ENCODE measurements at regions not wholly inside any gene's neighbourhood (a gene's known extent, or its start where the extent isn't known, plus 50 kb on each side); places are given as distances from the start of the nearest gene placed in this dataset.

GRCh38 chr7:155972247-155972646 is 160.0 kb upstream of the SHH start:
- whole genome bisulfite sequencing, 2 experiments (ENCODE audit: low coverage in 1 of 2, low lambda C conversion rate in 2 of 2, missing lambda C conversion rate in 2 of 2) = 50 to 51% methylated on average over 8 of the region's 8 CpGs
- Histone ChIP-seq H3K79me2 (ENCODE audit: insufficient read depth) (no peaks in the 10 kb centered on the region), H3K9ac (no peak overlapping the region), H3F3A (ENCODE audit: insufficient read depth) (no peaks in the 10 kb centered on the region), H3K36me3 (ENCODE audit: low read depth) (no peaks in the 10 kb centered on the region), H3K4me2 (ENCODE audit: unreplicated experiment) (no peak overlapping the region), H3K9me3 (ENCODE audit: low read depth) (no peaks in the 10 kb centered on the region), H3K4me3 (no peak overlapping the region), H4K20me1 (ENCODE audit: insufficient read depth) (no peaks in the 10 kb centered on the region), H3K27ac (no peak overlapping the region), H3K27me3 (replicated peaks; ENCODE audit: insufficient read depth) (no peaks in the 10 kb centered on the region), H2AFZ (no peak overlapping the region), H3K4me1 (ENCODE audit: insufficient read depth) (no peaks in the 10 kb centered on the region), H3K9me2 (ENCODE audit: insufficient read depth) (no peaks in the 10 kb centered on the region)
- DNase-seq = no peak
- in situ Hi-C loops (cut with MboI) = no loop called here
- no peak for TF ChIP-seq EZH2phosphoT487 (IDR thresholded peaks at IDR 0.05; ENCODE audit: insufficient read depth, low read depth)
- TF ChIP-seq EZH2 (IDR thresholded peaks at IDR 0.05; ENCODE audit: insufficient read depth, poor library complexity, severe bottlenecking) = no peak

GRCh38 chr7:155971180-155971770 is 159.0 kb upstream of the SHH start:
- WGBS, 2 experiments (ENCODE audit: low coverage in 1 of 2, low lambda C conversion rate in 2 of 2, missing lambda C conversion rate in 2 of 2) = 23 to 27% methylated on average over 15 of the region's 15 CpGs
- no peaks in the 10 kb centered on the region for H3K79me2 ChIP-seq (ENCODE audit: insufficient read depth)
- H4K20me1 ChIP-seq (ENCODE audit: insufficient read depth) = no peaks in the 10 kb centered on the region
- no peaks in the 10 kb centered on the region for H3K4me1 ChIP-seq (ENCODE audit: insufficient read depth)
- TF ChIP-seq EZH2phosphoT487 (IDR thresholded peaks at IDR 0.05; ENCODE audit: insufficient read depth, low read depth) = no peak
- TF ChIP-seq EZH2 (IDR thresholded peaks at IDR 0.05; ENCODE audit: insufficient read depth, poor library complexity, severe bottlenecking) = no peak
- no peak overlapping the region for H3K27ac ChIP-seq
- in situ Hi-C loops (cut with MboI) = no loop called here
- no peaks in the 10 kb centered on the region for H3F3A ChIP-seq (ENCODE audit: insufficient read depth)
- no peaks in the 10 kb centered on the region for H3K9me3 ChIP-seq (ENCODE audit: low read depth)
- H3K36me3 ChIP-seq (ENCODE audit: low read depth) = no peaks in the 10 kb centered on the region
- DNase-seq = no peak
- no peak overlapping the region for H3K9ac ChIP-seq
- no peak overlapping the region for H3K4me3 ChIP-seq
- H3K4me2 ChIP-seq (ENCODE audit: unreplicated experiment) = no peak overlapping the region
- H3K9me2 ChIP-seq (ENCODE audit: insufficient read depth) = no peaks in the 10 kb centered on the region
- no peak overlapping the region for H2AFZ ChIP-seq
- no peaks in the 10 kb centered on the region for H3K27me3 ChIP-seq (replicated peaks; ENCODE audit: insufficient read depth)

DNA sequence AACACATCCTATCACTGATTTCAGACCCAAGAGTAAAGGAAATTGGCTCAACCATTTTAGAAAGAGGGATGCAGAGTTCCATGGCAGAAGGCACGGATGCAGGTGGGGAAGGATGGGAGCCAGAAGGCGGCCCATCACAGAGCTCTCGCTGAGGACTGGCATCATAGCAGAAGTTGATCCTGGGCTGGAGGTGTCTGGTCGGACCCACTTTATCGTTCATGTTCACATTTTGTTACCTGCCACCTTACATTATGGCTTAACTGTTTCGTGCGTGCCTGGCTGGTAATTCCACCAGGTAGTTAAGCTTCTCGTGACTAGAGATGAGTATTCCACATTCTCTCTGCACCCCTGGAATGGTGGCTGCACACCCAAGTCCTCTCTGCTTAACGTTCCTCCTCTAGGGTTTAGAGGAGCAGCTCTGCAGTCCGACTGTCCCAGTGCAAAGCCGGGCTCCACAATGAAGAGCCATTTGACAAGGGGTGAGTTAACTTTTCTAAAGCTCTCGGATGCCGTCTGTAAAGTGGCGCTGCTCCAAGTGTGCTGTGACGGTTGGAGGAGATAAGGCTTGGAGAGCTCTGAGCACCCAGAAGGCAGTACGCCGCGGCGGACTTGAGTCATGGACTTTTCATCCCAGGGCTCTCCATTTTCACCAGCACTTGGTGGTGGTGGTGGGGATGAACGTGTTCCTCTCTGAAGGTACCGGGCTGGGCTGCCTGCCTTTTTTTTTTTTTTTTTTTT is 157.1 kb upstream of the SHH start:
- no peak for TF ChIP-seq EZH2 (IDR thresholded peaks at IDR 0.05; ENCODE audit: insufficient read depth, poor library complexity, severe bottlenecking)
- TF ChIP-seq EZH2phosphoT487 (IDR thresholded peaks at IDR 0.05; ENCODE audit: insufficient read depth, low read depth) = no peak
- Histone ChIP-seq H3K4me3 (no peak overlapping the region), H3K9ac (no peak overlapping the region), H3K79me2 (ENCODE audit: insufficient read depth) (no peaks in the 10 kb centered on the region), H3K36me3 (ENCODE audit: low read depth) (no peaks in the 10 kb centered on the region), H3K27me3 (replicated peaks; ENCODE audit: insufficient read depth) (no peaks in the 10 kb centered on the region), H2AFZ (no peak overlapping the region), H3K4me1 (ENCODE audit: insufficient read depth) (no peaks in the 10 kb centered on the region), H3K9me3 (ENCODE audit: low read depth) (no peaks in the 10 kb centered on the region), H3K9me2 (ENCODE audit: insufficient read depth) (no peaks in the 10 kb centered on the region), H4K20me1 (ENCODE audit: insufficient read depth) (no peaks in the 10 kb centered on the region), H3K27ac (no peak overlapping the region), H3F3A (ENCODE audit: insufficient read depth) (no peaks in the 10 kb centered on the region), H3K4me2 (ENCODE audit: unreplicated experiment) (no peak overlapping the region)
- 34 to 39% methylated on average over 21 of the region's 21 CpGs for WGBS, 2 experiments (ENCODE audit: low coverage in 1 of 2, low lambda C conversion rate in 2 of 2, missing lambda C conversion rate in 2 of 2)
- in situ Hi-C loops (cut with MboI) = no loop called here
- no peak for DNase-seq

DNA sequence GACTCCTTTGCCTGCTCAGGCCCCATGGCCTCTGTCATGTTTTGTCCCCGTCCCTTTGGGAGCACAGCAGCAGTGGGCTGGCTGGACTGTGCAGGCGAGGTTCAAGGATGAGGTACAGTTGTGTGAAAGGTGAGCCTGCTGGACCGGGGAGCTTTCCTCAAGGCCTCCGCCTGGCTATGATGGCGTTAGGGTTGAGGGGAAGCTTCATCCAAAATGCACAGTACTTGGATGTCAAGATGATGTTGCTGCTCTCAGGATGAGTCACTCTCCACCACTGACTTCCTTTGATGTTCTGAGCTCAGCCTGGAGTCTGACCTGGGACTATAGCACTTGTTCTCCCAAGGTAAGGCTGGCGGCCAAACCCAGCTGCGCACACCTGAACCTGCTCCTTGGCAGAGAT is 152.7 kb upstream of the SHH start:
- Histone ChIP-seq H3K27me3 (replicated peaks; ENCODE audit: insufficient read depth) (no peaks in the 10 kb centered on the region), H3K27ac (no peak overlapping the region), H3K9me3 (ENCODE audit: low read depth) (no peaks in the 10 kb centered on the region), H3K9me2 (ENCODE audit: insufficient read depth) (no peaks in the 10 kb centered on the region), H3K4me2 (ENCODE audit: unreplicated experiment) (no peak overlapping the region), H3K9ac (no peak overlapping the region), H3K4me1 (ENCODE audit: insufficient read depth) (no peaks in the 10 kb centered on the region), H3K79me2 (ENCODE audit: insufficient read depth) (no peaks in the 10 kb centered on the region), H3K4me3 (no peak overlapping the region), H2AFZ (no peak overlapping the region), H4K20me1 (ENCODE audit: insufficient read depth) (no peaks in the 10 kb centered on the region), H3F3A (ENCODE audit: insufficient read depth) (no peaks in the 10 kb centered on the region), H3K36me3 (ENCODE audit: low read depth) (no peaks in the 10 kb centered on the region)
- in situ Hi-C loops (cut with MboI) = no loop called here
- TF ChIP-seq EZH2 (IDR thresholded peaks at IDR 0.05; ENCODE audit: insufficient read depth, poor library complexity, severe bottlenecking) = no peak
- no peak for TF ChIP-seq EZH2phosphoT487 (IDR thresholded peaks at IDR 0.05; ENCODE audit: insufficient read depth, low read depth)
- WGBS, 2 experiments (ENCODE audit: low coverage in 1 of 2, low lambda C conversion rate in 2 of 2, missing lambda C conversion rate in 2 of 2) = 38 to 48% methylated on average over 7 of the region's 7 CpGs
- DNase-seq = no peak

All from GM23248 (cell line).